Adrenal gland (tissue), 9 donors: ENCODE measurements at regions not wholly inside any gene's neighbourhood (a gene's known extent, or its start where the extent isn't known, plus 50 kb on each side); places are given as distances from the start of the nearest gene placed in this dataset.
"Not testable (repeated sequence)": the region's sequence is repeated elsewhere in the genome, so short reads cannot be mapped to it uniquely, and the experiment has no call there.

ENCODE experiments used
- DNase-seq, 7 donors: peaks; one replicate each; pipeline ENCODE4 v3.0.0-alpha.2; 2019 to 2020
- H3K27ac ChIP-seq, 5 donors: fragments of 200-600 bp; sonication (generic) in 4 of 5; 1 replicate in 3 of 5; 2 replicates in 2 of 5; pipeline versions ENCODE4 v1.5.1 to v1.8.0; 2016 to 2020; ENCODE audit warnings: mild to moderate bottlenecking in 1 of 5
- H3K27me3 ChIP-seq: fragments of 200-600 bp; 2 replicates; pipeline ENCODE4 v1.8.0; 2021
- H3K36me3 ChIP-seq, 2 donors: fragments of 200-600 bp; replicated peaks in 1 of 2; 1 replicate in 1 of 2; 2 replicates in 1 of 2; pipeline versions ENCODE4 v1.5.1 to v1.8.0; 2018 to 2022
- H3K4me1 ChIP-seq, 2 donors: fragments of 200-600 bp; replicated peaks in 1 of 2; 1 replicate in 1 of 2; 2 replicates in 1 of 2; pipeline versions ENCODE4 v1.5.1 to v1.8.0; 2018 to 2021
- H3K4me3 ChIP-seq, 4 donors: fragments of 200-600 bp; sonication (generic) in 3 of 4; one replicate each; pipeline ENCODE4 v1.5.1; 2016 to 2018
- H3K9me3 ChIP-seq, 3 donors: fragments of 200-600 bp; sonication (generic) in 1 of 3; replicated peaks in 1 of 3; 1 replicate in 2 of 3; 2 replicates in 1 of 3; pipeline versions ENCODE4 v1.5.1 to v1.8.0; 2016 to 2021
- CTCF ChIP-seq, 6 experiments: fragments of 450-650 bp in 4 of 6; fragments of 200-600 bp in 2 of 6; sonication (generic) in 1 of 6; IDR thresholded peaks; 1 replicate in 5 of 6; 2 replicates in 1 of 6; pipeline versions ENCODE4 v1.5.1 to v1.8.0; 2016 to 2021; ENCODE audit warnings: antibody characterized with exemption in 6 of 6, mild to moderate bottlenecking in 2 of 6, moderate library complexity in 1 of 6
- POLR2A ChIP-seq, 2 donors: fragments of 450-650 bp; IDR thresholded peaks; one replicate each; pipeline ENCODE4 v1.6.1; 2017; ENCODE audit warnings: antibody characterized with exemption in 2 of 2, mild to moderate bottlenecking in 2 of 2, moderate library complexity in 1 of 2
- WGBS, 4 donors: extraction: QIAGEN DNeasy Blood & Tissue Kit in 2 of 4; methylation state at CpG; one replicate each; pipeline versions ENCODE4 v1.1.5 to v1.1.7; 2013 to 2017; 5-methylcytosine and 5-hydroxymethylcytosine counted together
- intact Hi-C, 2 donors: fragments of 100-400 bp; cut with DNase I; formaldehyde crosslinking; loops; one replicate each; pipeline versions ENCODE4 v1.14.1 to v1.15.0; 2022 to 2023
- donor health status: healthy with polysubstance abuse.
- donor health status: Bipolar disorder and iron deficiency.
- donor health status: DM: yes; HTN: yes; CAD: no.
- donor health status: DM: no; HTN: no; CAD: no.
- donor health status: DM: no; HTN: no; CAD: no.

GRCh38 chr3:84717894-84718293 lies 240.9 kb upstream of the CADM2 start:
- H3K27me3 ChIP-seq = no peaks in the 10 kb centered on the region
- H3K4me3 ChIP-seq = no peak overlapping the region
- TF ChIP-seq POLR2A (IDR thresholded peaks at IDR 0.05) = no peak
- no peak for TF ChIP-seq CTCF (IDR thresholded peaks at IDR 0.05)
- WGBS, 4 donors = 54 to 67% (median 64%) methylated on average over 3 of the region's 3 CpGs
- no peaks in the 10 kb centered on the region for H3K4me1 ChIP-seq
- intact Hi-C loops = no loop called here
- no peaks in the 10 kb centered on the region for H3K36me3 ChIP-seq
- no peak overlapping the region for H3K27ac ChIP-seq
- no peak for DNase-seq
- no peaks in the 10 kb centered on the region for H3K9me3 ChIP-seq

GRCh38 chr3:84724877-84725276 lies 233.9 kb upstream of the CADM2 start:
- no peak for TF ChIP-seq CTCF (IDR thresholded peaks at IDR 0.05)
- TF ChIP-seq POLR2A (IDR thresholded peaks at IDR 0.05) = no peak
- intact Hi-C loops = no loop called here
- Histone ChIP-seq H3K4me1 (no peaks in the 10 kb centered on the region), H3K4me3 (no peak overlapping the region), H3K27me3 (no peaks in the 10 kb centered on the region), H3K27ac (no peak overlapping the region), H3K9me3 (no peaks in the 10 kb centered on the region), H3K36me3 (no peaks in the 10 kb centered on the region)
- DNase-seq = no peak
- 66 to 79% (median 71%) methylated on average over 4 of the region's 4 CpGs for WGBS, 4 donors

- intact Hi-C loops = no loop called here
- Histone ChIP-seq H3K4me3 (no peak overlapping the region), H3K27ac (no peak overlapping the region), H3K36me3 (no peaks in the 10 kb centered on the region), H3K4me1 (no peaks in the 10 kb centered on the region), H3K9me3 (no peaks in the 10 kb centered on the region), H3K27me3 (no peaks in the 10 kb centered on the region)
- no peak for DNase-seq
- 25 to 56% (median 35%) methylated on average over 1 of the region's 1 CpG for WGBS, 4 donors
- TF ChIP-seq POLR2A (IDR thresholded peaks at IDR 0.05) (no peak), CTCF (IDR thresholded peaks at IDR 0.05) (no peak)
These were observed 231.2 kb upstream of the CADM2 start for GRCh38 chr3:84727616-84728015.

- H3K4me1 ChIP-seq, H3K9me3 ChIP-seq, H3K27me3 ChIP-seq, H3K36me3 ChIP-seq, DNase-seq, intact Hi-C loops, H3K4me3 ChIP-seq, H3K27ac ChIP-seq: not testable (repeated sequence)
- 65 to 81% (median 78%) methylated on average over 1 of the region's 1 CpG; no CpG with 5 or more reads in 1 of the 4 donors for WGBS, 4 donors
These were observed 224.1 kb upstream of the CADM2 start for GRCh38 chr3:84734731-84735130.

GRCh38 chr3:84738086-84738485 lies 220.7 kb upstream of the CADM2 start:
- WGBS, 4 donors = 16 to 49% (median 32%) methylated on average over 2 of the region's 2 CpGs
- intact Hi-C loops = no loop called here
- H3K36me3 ChIP-seq = no peaks in the 10 kb centered on the region
- no peak overlapping the region for H3K4me3 ChIP-seq
- no peaks in the 10 kb centered on the region for H3K9me3 ChIP-seq
- DNase-seq = no peak
- no peak overlapping the region for H3K27ac ChIP-seq
- TF ChIP-seq CTCF (IDR thresholded peaks at IDR 0.05) (no peak), POLR2A (IDR thresholded peaks at IDR 0.05) (no peak)
- H3K27me3 ChIP-seq = no peaks in the 10 kb centered on the region
- no peaks in the 10 kb centered on the region for H3K4me1 ChIP-seq
